H9 (cell line): ENCODE measurements at regions not wholly inside any gene's neighbourhood (a gene's known extent, or its start where the extent isn't known, plus 50 kb on each side); places are given as distances from the start of the nearest gene placed in this dataset.
"Not testable (repeated sequence)": the region's sequence is repeated elsewhere in the genome, so short reads cannot be mapped to it uniquely, and the experiment has no call there.

Experiments
- DNase-seq: peaks from one replicate; pipeline ENCODE4 v3.0.0-alpha.2; 2017
- H2AFZ ChIP-seq: one replicate; pipeline ENCODE4 v1.6.1; 2013; ENCODE audit warnings: mild to moderate bottlenecking, low read length, control low read depth, moderate library complexity
- H2AK5ac ChIP-seq: 2 replicates; pipeline ENCODE4 v1.6.1; 2013; ENCODE audit warnings: low read length, control low read depth, mixed read lengths; ENCODE audit not compliant: insufficient read length
- H2BK120ac ChIP-seq: one replicate; pipeline ENCODE4 v1.6.1; 2013; ENCODE audit warnings: low read depth, mild to moderate bottlenecking, low read length, control low read depth, inconsistent platforms; ENCODE audit not compliant: poor library complexity, severe bottlenecking
- H2BK12ac ChIP-seq: 2 replicates; pipeline ENCODE4 v1.6.1; 2013; ENCODE audit warnings: low read length, control low read depth, mixed read lengths, low read depth; ENCODE audit not compliant: insufficient read length
- H2BK15ac ChIP-seq: 2 replicates; pipeline ENCODE4 v1.6.1; 2013; ENCODE audit warnings: low read depth, low read length, control low read depth
- H2BK20ac ChIP-seq: one replicate; pipeline ENCODE4 v1.6.1; 2013; ENCODE audit warnings: low read depth, mild to moderate bottlenecking, low read length, control low read depth, inconsistent platforms; ENCODE audit not compliant: poor library complexity, severe bottlenecking
- H2BK5ac ChIP-seq: 2 replicates; pipeline ENCODE4 v1.6.1; 2013; ENCODE audit warnings: low read length, control low read depth, mixed read lengths; ENCODE audit not compliant: insufficient read length
- H3K14ac ChIP-seq: 2 replicates; pipeline ENCODE4 v1.6.1; 2013; ENCODE audit warnings: low read length, control low read depth; ENCODE audit not compliant: insufficient read depth
- H3K18ac ChIP-seq: 2 replicates; pipeline ENCODE4 v1.6.1; 2013; ENCODE audit warnings: low read depth, mild to moderate bottlenecking, mixed read lengths, low read length, control low read depth; ENCODE audit not compliant: insufficient read length
- H3K23ac ChIP-seq: 2 replicates; pipeline ENCODE4 v1.6.1; 2013; ENCODE audit warnings: low read length, control low read depth, mixed read lengths, low read depth; ENCODE audit not compliant: insufficient read length
- H3K23me2 ChIP-seq: 2 replicates; pipeline ENCODE4 v1.6.1; 2013; ENCODE audit warnings: low read depth, mild to moderate bottlenecking, mixed read lengths, low read length, control low read depth; ENCODE audit not compliant: insufficient read length, poor library complexity, severe bottlenecking
- H3K27ac ChIP-seq: 2 replicates; pipeline ENCODE4 v1.5.1; 2013; ENCODE audit warnings: low read length, control low read depth, mixed read lengths, low read depth; ENCODE audit not compliant: insufficient read length
- H3K27me3 ChIP-seq: 2 replicates; pipeline ENCODE4 v1.6.1; 2013; ENCODE audit warnings: low read length, control low read depth, inconsistent platforms; ENCODE audit not compliant: insufficient read depth
- H3K4ac ChIP-seq: 2 replicates; pipeline ENCODE4 v1.6.1; 2013; ENCODE audit warnings: low read depth, mild to moderate bottlenecking, control low read depth, inconsistent platforms, low read length, moderate library complexity
- H3K4me1 ChIP-seq: 2 replicates; pipeline ENCODE4 v1.6.1; 2013; ENCODE audit warnings: low read length, control low read depth, inconsistent platforms; ENCODE audit not compliant: insufficient read depth
- H3K4me2 ChIP-seq: 2 replicates; pipeline ENCODE4 v1.6.1; 2013; ENCODE audit warnings: low read length, control low read depth, mixed read lengths; ENCODE audit not compliant: insufficient read length, insufficient read depth
- H3K56ac ChIP-seq: 2 replicates; pipeline ENCODE4 v1.6.1; 2013; ENCODE audit warnings: low read depth, mild to moderate bottlenecking, mixed read lengths, low read length, control low read depth; ENCODE audit not compliant: insufficient read length
- H3K79me1 ChIP-seq: 2 replicates; pipeline ENCODE4 v1.6.1; 2013; ENCODE audit warnings: low read depth, mild to moderate bottlenecking, moderate library complexity, low read length, control low read depth, inconsistent platforms; ENCODE audit not compliant: insufficient read depth, poor library complexity, severe bottlenecking
- H3K79me2 ChIP-seq: 2 replicates; pipeline ENCODE4 v1.6.1; 2013; ENCODE audit warnings: low read length, control low read depth, inconsistent platforms; ENCODE audit not compliant: insufficient read depth
- H3K9ac ChIP-seq: 2 replicates; pipeline ENCODE4 v1.6.1; 2013; ENCODE audit warnings: low read length, control low read depth, mixed read lengths; ENCODE audit not compliant: insufficient read length; ENCODE audit errors: extremely low read depth
- H3K9me3 ChIP-seq: one replicate; pipeline ENCODE4 v1.6.1; 2013; ENCODE audit warnings: low read depth, low read length, inconsistent platforms; ENCODE audit not compliant: control insufficient read depth
- H3T11ph ChIP-seq: one replicate; pipeline ENCODE4 v1.6.1; 2013; ENCODE audit warnings: mild to moderate bottlenecking, low read length, control low read depth, inconsistent platforms
- H4K20me1 ChIP-seq: one replicate; pipeline ENCODE4 v1.6.1; 2013; ENCODE audit not compliant: control insufficient read depth, insufficient read length, insufficient read depth
- H4K5ac ChIP-seq: 2 replicates; pipeline ENCODE4 v1.6.1; 2013; ENCODE audit warnings: low read depth, mild to moderate bottlenecking, mixed read lengths, low read length, control low read depth; ENCODE audit not compliant: insufficient read length
- H4K8ac ChIP-seq: replicated peaks from 2 replicates; pipeline ENCODE4 v1.6.1; 2013; ENCODE audit warnings: low read length, control low read depth, mixed read lengths, low read depth; ENCODE audit not compliant: insufficient read length
- H4K91ac ChIP-seq: 2 replicates; pipeline ENCODE4 v1.6.1; 2013; ENCODE audit warnings: low read depth, mild to moderate bottlenecking, moderate library complexity, mixed read lengths, low read length, control low read depth; ENCODE audit not compliant: insufficient read length
- H3K27ac Mint-ChIP-seq, 3 experiments: 2 replicates in 2 of 3; 3 replicates in 1 of 3; pipeline ENCODE4 v1.8.0; 2020 to 2021; ENCODE audit warnings: mixed read lengths in 3 of 3, mild to moderate bottlenecking in 1 of 3, moderate library complexity in 1 of 3
- H3K27me3 Mint-ChIP-seq: 2 replicates; pipeline ENCODE4 v1.8.0; 2021; ENCODE audit warnings: low read depth, mild to moderate bottlenecking, moderate library complexity, mixed read lengths
- H3K36me3 Mint-ChIP-seq, 3 experiments: 2 replicates in 2 of 3; 3 replicates in 1 of 3; pipeline ENCODE4 v1.8.0; 2020 to 2021; ENCODE audit warnings: low read depth in 3 of 3, mixed read lengths in 3 of 3; ENCODE audit not compliant: insufficient read depth in 1 of 3
- H3K4me1 Mint-ChIP-seq, 2 experiments: 2 replicates each; pipeline ENCODE4 v1.8.0; 2020; ENCODE audit warnings: mixed read lengths in 2 of 2
- H3K4me3 Mint-ChIP-seq, 2 experiments: 2 replicates in 1 of 2; 3 replicates in 1 of 2; pipeline ENCODE4 v1.8.0; 2020 to 2021; ENCODE audit warnings: mild to moderate bottlenecking in 2 of 2, mixed read lengths in 2 of 2, moderate library complexity in 1 of 2
- H3K9me3 Mint-ChIP-seq, 2 experiments: 2 replicates in 1 of 2; 3 replicates in 1 of 2; pipeline ENCODE4 v1.8.0; 2020; ENCODE audit warnings: mild to moderate bottlenecking in 2 of 2, mixed read lengths in 2 of 2, moderate library complexity in 1 of 2
- WGBS: extraction: QIAGEN DNeasy Blood & Tissue Kit; methylation state at CpG from one replicate; pipeline ENCODE4 v1.1.7; 2013; ENCODE audit warnings: missing lambda C conversion rate, low lambda C conversion rate, mixed read lengths; ENCODE audit not compliant: insufficient read length; ENCODE audit errors: extremely low coverage; 5-methylcytosine and 5-hydroxymethylcytosine counted together
- TF ChIP-seq, protein P1 (sequence below): fragments of 200-600 bp; sonication (generic); conservative IDR thresholded peaks from 3 replicates; pipeline ENCODE4 v1.8.0; 2021; ENCODE audit warnings: antibody characterized with exemption, mild to moderate bottlenecking

- Histone ChIP-seq H2BK120ac (no peak overlapping the region), H3K79me1 (no peaks in the 10 kb centered on the region), H3K18ac (no peak overlapping the region), H2BK20ac (no peak overlapping the region), H3K4ac (no peak overlapping the region), H4K5ac (no peak overlapping the region), H3K27me3 (no peaks in the 10 kb centered on the region), H2AK5ac (no peak overlapping the region), H2BK5ac (no peak overlapping the region), H4K91ac (no peak overlapping the region), H3K4me2 (no peak overlapping the region), H2BK12ac (no peak overlapping the region), H3K23ac (no peak overlapping the region), H2BK15ac (no peak overlapping the region), H4K8ac (no peak overlapping the region), H2AFZ (no peak overlapping the region), H3K9ac (no peak overlapping the region), H4K20me1 (no peaks in the 10 kb centered on the region), H3K9me3 (no peaks in the 10 kb centered on the region), H3K79me2 (no peaks in the 10 kb centered on the region), H3K27ac (no peak overlapping the region), H3K14ac (no peak overlapping the region), H3K23me2 (no peaks in the 10 kb centered on the region), H3K4me1 (no peaks in the 10 kb centered on the region), H3T11ph (no peak overlapping the region), H3K56ac (no peak overlapping the region)
- Mint-ChIP-seq H3K27me3 (no peaks in the 10 kb centered on the region), H3K9me3 (no peaks in the 10 kb centered on the region), H3K36me3 (no peaks in the 10 kb centered on the region), H3K4me3 (no peak overlapping the region), H3K4me1 (no peaks in the 10 kb centered on the region), H3K27ac (no peak overlapping the region)
- TF ChIP-seq, protein P1, sequence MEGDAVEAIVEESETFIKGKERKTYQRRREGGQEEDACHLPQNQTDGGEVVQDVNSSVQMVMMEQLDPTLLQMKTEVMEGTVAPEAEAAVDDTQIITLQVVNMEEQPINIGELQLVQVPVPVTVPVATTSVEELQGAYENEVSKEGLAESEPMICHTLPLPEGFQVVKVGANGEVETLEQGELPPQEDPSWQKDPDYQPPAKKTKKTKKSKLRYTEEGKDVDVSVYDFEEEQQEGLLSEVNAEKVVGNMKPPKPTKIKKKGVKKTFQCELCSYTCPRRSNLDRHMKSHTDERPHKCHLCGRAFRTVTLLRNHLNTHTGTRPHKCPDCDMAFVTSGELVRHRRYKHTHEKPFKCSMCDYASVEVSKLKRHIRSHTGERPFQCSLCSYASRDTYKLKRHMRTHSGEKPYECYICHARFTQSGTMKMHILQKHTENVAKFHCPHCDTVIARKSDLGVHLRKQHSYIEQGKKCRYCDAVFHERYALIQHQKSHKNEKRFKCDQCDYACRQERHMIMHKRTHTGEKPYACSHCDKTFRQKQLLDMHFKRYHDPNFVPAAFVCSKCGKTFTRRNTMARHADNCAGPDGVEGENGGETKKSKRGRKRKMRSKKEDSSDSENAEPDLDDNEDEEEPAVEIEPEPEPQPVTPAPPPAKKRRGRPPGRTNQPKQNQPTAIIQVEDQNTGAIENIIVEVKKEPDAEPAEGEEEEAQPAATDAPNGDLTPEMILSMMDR = no peak
- DNase-seq = no peak
Observed at GRCh38 chr17:70388326-70388725, 219.0 kb downstream of the KCNJ2 start.

GRCh38 chr17:70389232-70389757 is 220.0 kb downstream of the KCNJ2 start:
- H3K36me3 Mint-ChIP-seq, H4K91ac ChIP-seq, H3K23ac ChIP-seq, H2BK20ac ChIP-seq, H3K18ac ChIP-seq, H4K8ac ChIP-seq, H3K4ac ChIP-seq, H4K20me1 ChIP-seq, H2BK12ac ChIP-seq, H4K5ac ChIP-seq, H2BK15ac ChIP-seq, H3K56ac ChIP-seq, H3K14ac ChIP-seq, H3K4me3 Mint-ChIP-seq, H3K27me3 Mint-ChIP-seq, H2BK5ac ChIP-seq, H3K27me3 ChIP-seq, H3K27ac ChIP-seq, H3K79me1 ChIP-seq, H3K9me3 ChIP-seq, H3K23me2 ChIP-seq, H3K9ac ChIP-seq, H2AFZ ChIP-seq, H3T11ph ChIP-seq, H3K79me2 ChIP-seq, H2AK5ac ChIP-seq, H3K4me1 Mint-ChIP-seq, H2BK120ac ChIP-seq, DNase-seq, H3K4me2 ChIP-seq, H3K9me3 Mint-ChIP-seq, H3K27ac Mint-ChIP-seq, H3K4me1 ChIP-seq: not testable (repeated sequence)
- WGBS = no CpG with 5 or more reads among the region's 23 CpGs
